Thyroid gland (tissue), 4 donors: ENCODE measurements at regions not wholly inside any gene's neighbourhood (a gene's known extent, or its start where the extent isn't known, plus 50 kb on each side); places are given as distances from the start of the nearest gene placed in this dataset.

ENCODE experiments used
- DNase-seq, 2 donors: peaks; one replicate each; pipeline ENCODE4 v3.0.0-alpha.2; 2019
- H3K27ac ChIP-seq, 3 donors: fragments of 200-600 bp; sonication (generic); 1 replicate in 2 of 3; 2 replicates in 1 of 3; pipeline ENCODE4 v1.5.1; 2016 to 2019; ENCODE audit warnings: mild to moderate bottlenecking in 1 of 3, moderate library complexity in 1 of 3
- H3K27me3 ChIP-seq: fragments of 200-600 bp; sonication (generic); one replicate; pipeline ENCODE4 v1.5.1; 2019
- H3K36me3 ChIP-seq, 2 donors: fragments of 200-600 bp; sonication (generic); one replicate each; pipeline ENCODE4 v1.5.1; 2016 to 2019
- H3K4me1 ChIP-seq, 2 donors: fragments of 200-600 bp; sonication (generic); one replicate each; pipeline ENCODE4 v1.5.1; 2017 to 2019
- H3K4me3 ChIP-seq, 3 donors: fragments of 200-600 bp; sonication (generic); replicated peaks in 1 of 3; 1 replicate in 2 of 3; 2 replicates in 1 of 3; pipeline ENCODE4 v1.5.1; 2016; ENCODE audit warnings: mild to moderate bottlenecking in 1 of 3
- H3K9me3 ChIP-seq: fragments of 200-600 bp; sonication (generic); one replicate; pipeline ENCODE4 v1.5.1; 2017
- POLR2A ChIP-seq, 2 donors: fragments of 450-650 bp; IDR thresholded peaks; one replicate each; pipeline ENCODE4 v1.6.1; 2017; ENCODE audit warnings: antibody characterized with exemption in 2 of 2, mild to moderate bottlenecking in 2 of 2, moderate library complexity in 1 of 2
- WGBS, 2 donors: methylation state at CpG; one replicate each; pipeline ENCODE4 v1.1.5; 2017; 5-methylcytosine and 5-hydroxymethylcytosine counted together
- intact Hi-C: fragments of 100-400 bp; cut with DNase I; formaldehyde crosslinking; loops from one replicate; pipeline ENCODE4 v1.15.1; 2023
- TF ChIP-seq, protein P1 (sequence below), 6 experiments: fragments of 200-600 bp in 3 of 6; fragments of 450-650 bp in 3 of 6; sonication (generic) in 3 of 6; IDR thresholded peaks; one replicate each; pipeline ENCODE4 v1.5.1; 2016 to 2019; ENCODE audit warnings: antibody characterized with exemption in 6 of 6, mild to moderate bottlenecking in 2 of 6, inconsistent platforms in 1 of 6, moderate library complexity in 1 of 6

DNA sequence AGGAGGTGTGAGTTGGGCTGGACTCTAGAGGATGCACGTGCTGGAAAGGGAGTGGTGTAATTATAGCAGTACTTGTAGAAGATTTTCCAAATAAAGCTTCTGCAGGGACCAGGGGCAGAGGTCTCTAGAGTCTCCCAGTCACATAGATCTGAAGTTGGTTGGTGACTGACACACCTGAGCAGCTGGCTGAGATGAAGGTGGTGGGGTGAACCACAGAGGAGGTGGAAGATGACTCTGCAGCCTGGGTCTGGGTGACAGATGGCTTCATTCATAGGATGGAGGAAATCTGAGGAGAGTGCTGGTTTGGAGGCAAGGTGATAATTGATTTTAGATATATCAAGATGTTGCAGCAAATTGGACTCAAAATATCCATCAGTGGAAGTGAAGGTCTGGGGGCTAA, 178.9 kb upstream of the IVNS1ABP start:
- no peak overlapping the region for H3K27ac ChIP-seq
- no peaks in the 10 kb centered on the region for H3K36me3 ChIP-seq
- H3K27me3 ChIP-seq: no peaks in the 10 kb centered on the region
- DNase-seq: no peak
- H3K4me3 ChIP-seq: no peak overlapping the region
- H3K9me3 ChIP-seq: no peaks in the 10 kb centered on the region
- H3K4me1 ChIP-seq: no peaks in the 10 kb centered on the region
- intact Hi-C loops: no loop called here
- TF ChIP-seq, protein P1, sequence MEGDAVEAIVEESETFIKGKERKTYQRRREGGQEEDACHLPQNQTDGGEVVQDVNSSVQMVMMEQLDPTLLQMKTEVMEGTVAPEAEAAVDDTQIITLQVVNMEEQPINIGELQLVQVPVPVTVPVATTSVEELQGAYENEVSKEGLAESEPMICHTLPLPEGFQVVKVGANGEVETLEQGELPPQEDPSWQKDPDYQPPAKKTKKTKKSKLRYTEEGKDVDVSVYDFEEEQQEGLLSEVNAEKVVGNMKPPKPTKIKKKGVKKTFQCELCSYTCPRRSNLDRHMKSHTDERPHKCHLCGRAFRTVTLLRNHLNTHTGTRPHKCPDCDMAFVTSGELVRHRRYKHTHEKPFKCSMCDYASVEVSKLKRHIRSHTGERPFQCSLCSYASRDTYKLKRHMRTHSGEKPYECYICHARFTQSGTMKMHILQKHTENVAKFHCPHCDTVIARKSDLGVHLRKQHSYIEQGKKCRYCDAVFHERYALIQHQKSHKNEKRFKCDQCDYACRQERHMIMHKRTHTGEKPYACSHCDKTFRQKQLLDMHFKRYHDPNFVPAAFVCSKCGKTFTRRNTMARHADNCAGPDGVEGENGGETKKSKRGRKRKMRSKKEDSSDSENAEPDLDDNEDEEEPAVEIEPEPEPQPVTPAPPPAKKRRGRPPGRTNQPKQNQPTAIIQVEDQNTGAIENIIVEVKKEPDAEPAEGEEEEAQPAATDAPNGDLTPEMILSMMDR (IDR thresholded peaks at IDR 0.05): no peak
- no peak for TF ChIP-seq POLR2A (IDR thresholded peaks at IDR 0.05)
- WGBS, 2 donors: 33 to 43% methylated on average over 1 of the region's 1 CpG

DNA sequence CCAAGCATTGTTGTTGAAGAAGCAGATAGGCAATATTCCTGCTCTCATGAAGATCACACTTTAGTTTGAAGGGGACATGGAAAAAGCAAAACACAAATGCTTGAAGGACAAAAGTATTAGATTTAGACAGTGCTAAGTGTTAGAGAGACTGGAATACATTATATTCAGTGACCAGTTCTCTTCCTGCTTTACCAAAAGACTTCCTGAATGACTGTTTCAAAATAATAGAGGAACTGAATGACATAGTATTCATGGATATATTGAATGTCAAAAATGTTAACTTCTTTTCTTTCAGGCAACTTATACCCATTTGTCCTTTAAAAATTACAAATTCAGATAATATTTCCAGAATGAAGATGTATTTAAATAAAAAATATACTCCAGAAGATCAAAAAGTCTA, 178.0 kb upstream of the IVNS1ABP start:
- DNase-seq: no peak
- Histone ChIP-seq H3K36me3 (no peaks in the 10 kb centered on the region), H3K4me1 (no peaks in the 10 kb centered on the region), H3K27me3 (no peaks in the 10 kb centered on the region), H3K4me3 (no peak overlapping the region), H3K27ac (no peak overlapping the region), H3K9me3 (no peaks in the 10 kb centered on the region)
- intact Hi-C loops: no loop called here
- no peak for TF ChIP-seq POLR2A (IDR thresholded peaks at IDR 0.05)
- TF ChIP-seq, protein P1 (IDR thresholded peaks at IDR 0.05): no peak

DNA sequence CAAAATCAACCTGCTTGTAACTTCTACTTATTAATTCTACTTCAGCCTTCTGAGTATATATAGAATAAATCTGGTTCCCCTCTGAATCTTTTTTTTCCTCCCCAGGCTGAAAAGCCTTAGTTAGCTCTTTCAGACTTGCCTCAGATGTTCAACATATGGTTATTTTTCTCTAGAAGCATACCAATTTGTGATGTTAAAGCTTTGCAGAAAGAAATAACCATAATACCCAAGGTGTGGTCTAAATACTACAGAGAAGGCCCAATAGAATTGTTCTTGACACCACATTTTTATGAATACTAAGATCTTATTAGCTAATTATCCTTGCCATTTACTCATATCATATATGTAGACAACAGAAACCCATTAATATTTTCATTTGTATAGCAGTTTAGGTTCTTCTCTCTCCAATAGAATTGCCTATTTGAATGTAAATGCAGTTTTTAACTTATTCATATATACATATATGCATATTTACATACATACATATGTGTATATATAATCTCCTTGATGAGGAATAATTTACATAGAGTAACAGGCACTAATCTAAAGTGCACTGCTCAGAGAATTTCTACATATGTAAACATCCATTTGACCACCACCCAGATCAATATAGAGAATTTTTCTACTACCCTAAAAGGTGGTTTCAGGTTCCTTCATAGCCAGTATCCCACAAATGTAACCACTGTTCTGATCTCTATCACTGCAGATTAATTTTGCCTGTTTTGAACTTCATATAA, 175.2 kb upstream of the IVNS1ABP start:
- Histone ChIP-seq H3K9me3 (no peaks in the 10 kb centered on the region), H3K27ac (no peak overlapping the region), H3K4me1 (peaks cover 11 to 12% of the 10 kb centered on the region in 2 donors), H3K4me3 (no peak overlapping the region), H3K36me3 (no peaks in the 10 kb centered on the region), H3K27me3 (no peaks in the 10 kb centered on the region)
- intact Hi-C loops: no loop called here
- TF ChIP-seq POLR2A (IDR thresholded peaks at IDR 0.05): no peak
- TF ChIP-seq, protein P1 (IDR thresholded peaks at IDR 0.05): no peak
- DNase-seq: no peak

DNA sequence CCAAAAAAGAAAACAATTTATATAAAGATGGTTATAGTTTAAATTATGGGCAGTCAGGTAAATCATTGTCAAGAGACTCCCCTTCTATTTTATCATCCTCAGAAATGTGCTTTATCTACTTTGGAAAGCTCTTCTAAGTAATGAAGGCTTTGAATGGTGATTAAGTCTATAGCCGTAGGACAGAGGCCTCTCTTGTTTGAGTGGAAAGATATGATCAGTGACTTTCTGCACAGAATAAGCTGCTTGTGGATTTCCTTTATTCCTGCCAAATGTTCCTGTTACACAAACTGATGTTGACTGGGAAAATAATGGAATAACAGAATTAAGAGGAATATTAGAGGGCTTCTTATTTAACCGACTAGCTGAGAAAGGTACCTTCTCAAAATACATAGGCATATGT, 174.6 kb upstream of the IVNS1ABP start:
- Histone ChIP-seq H3K9me3 (no peaks in the 10 kb centered on the region), H3K36me3 (no peaks in the 10 kb centered on the region), H3K4me1 (peaks cover 11 to 18% of the 10 kb centered on the region in 2 donors), H3K4me3 (no peak overlapping the region), H3K27ac (no peak overlapping the region), H3K27me3 (no peaks in the 10 kb centered on the region)
- WGBS, 2 donors: 80 to 82% methylated on average over 2 of the region's 2 CpGs
- no peak for TF ChIP-seq POLR2A (IDR thresholded peaks at IDR 0.05)
- TF ChIP-seq, protein P1 (IDR thresholded peaks at IDR 0.05): no peak
- intact Hi-C loops: no loop called here
- no peak for DNase-seq

DNA sequence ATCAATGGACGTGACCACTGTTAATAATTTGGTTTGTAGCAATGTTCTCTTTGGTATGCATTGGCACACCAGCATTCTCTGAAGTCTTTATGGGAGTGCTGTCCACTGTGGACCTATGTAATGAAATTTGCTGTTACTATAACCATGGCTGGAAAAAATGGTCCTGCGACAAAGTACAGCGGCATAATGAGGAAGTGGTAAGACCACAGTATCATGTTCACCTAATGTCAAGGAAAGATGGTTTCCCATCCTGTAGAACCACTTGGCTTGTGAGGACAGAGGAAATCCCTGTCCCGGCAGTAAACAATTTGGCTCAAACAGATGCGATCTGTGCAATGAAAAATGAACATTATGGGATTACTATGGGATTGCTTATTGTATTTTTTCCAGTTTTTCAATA, 173.9 kb upstream of the IVNS1ABP start:
- TF ChIP-seq POLR2A (IDR thresholded peaks at IDR 0.05): no peak
- TF ChIP-seq, protein P1 (IDR thresholded peaks at IDR 0.05): no peak
- no peak for DNase-seq
- Histone ChIP-seq H3K27me3 (no peaks in the 10 kb centered on the region), H3K9me3 (no peaks in the 10 kb centered on the region), H3K36me3 (no peaks in the 10 kb centered on the region), H3K4me3 (no peak overlapping the region), H3K4me1 (peaks cover 11 to 20% of the 10 kb centered on the region in 2 donors), H3K27ac (no peak overlapping the region)
- WGBS, 2 donors: 93 to 94% methylated on average over 5 of the region's 5 CpGs
- intact Hi-C loops: no loop called here
